ENCODE measurements at regions not wholly inside any gene's neighbourhood (a gene's known extent, or its start where the extent isn't known, plus 50 kb on each side); places are given as distances from the start of the nearest gene placed in this dataset.

DNA sequence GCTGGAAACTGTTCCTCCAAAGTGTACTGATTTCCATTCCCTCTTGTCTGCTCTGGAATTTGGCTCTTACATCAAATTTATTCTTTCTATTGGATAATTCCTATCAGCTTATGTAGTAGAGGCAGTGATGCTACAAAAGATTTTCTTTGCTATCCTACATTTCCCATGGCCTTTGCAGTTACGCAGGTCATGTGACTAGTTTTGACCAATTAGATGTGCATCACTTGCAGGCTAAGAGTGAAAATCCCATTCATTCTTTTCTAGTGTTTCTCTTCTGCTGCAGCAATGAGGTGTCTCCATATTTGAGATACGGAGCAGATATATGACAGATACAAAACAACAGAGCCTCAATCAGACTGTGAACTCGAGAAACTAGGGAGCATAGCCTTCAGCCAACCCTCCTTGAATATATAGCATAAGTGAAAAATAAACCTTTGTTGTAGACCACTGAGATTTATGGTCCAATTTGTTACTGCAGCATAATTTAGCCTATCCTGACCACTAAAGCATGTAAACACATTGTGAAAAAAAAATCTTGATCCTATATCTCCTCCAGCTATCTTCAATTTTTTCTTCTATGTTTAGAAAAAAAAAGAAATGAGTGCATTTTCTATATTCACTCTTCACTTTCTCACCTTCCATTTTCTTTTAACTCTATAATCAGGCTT lies 102.0 kb downstream of the HNMT start:
- no peak for TF ChIP-seq EZH2 (IDR thresholded peaks at IDR 0.05; ENCODE audit: insufficient read depth, poor library complexity, severe bottlenecking)
- TF ChIP-seq EZH2phosphoT487 (IDR thresholded peaks at IDR 0.05; ENCODE audit: insufficient read depth, low read depth), result no peak

Measured in GM23248 (cell line).